OCI-LY7 (cell line): ENCODE measurements at regions not wholly inside any gene's neighbourhood (a gene's known extent, or its start where the extent isn't known, plus 50 kb on each side); places are given as distances from the start of the nearest gene placed in this dataset.

Experiments used
- BruUV-seq: library from RNA; stranded (reverse); fragments of 400-500 nt; replicated peaks from 2 replicates; lab custom pipeline; 2021; lab: Mats Ljungman, UMichigan
- CTCF ChIA-PET: fragments of 300-600 bp; sonication (Branson Sonifier 250); formaldehyde crosslinking; loops from one replicate; lab custom pipeline; 2022; ENCODE audit warnings: antibody characterized with exemption; ENCODE audit not compliant: unreplicated experiment; lab: Charles Lee
- POLR2A ChIA-PET: fragments of 300-600 bp; sonication (Branson Sonifier 250); formaldehyde crosslinking; loops from one replicate; lab custom pipeline; 2022; ENCODE audit warnings: antibody characterized with exemption; lab: Charles Lee
- DNase-seq: peaks from one replicate; pipeline ENCODE4 v3.0.0-alpha.2; 2015; ENCODE audit warnings: low spot score
- H2AFZ ChIP-seq: fragments of 200-600 bp; sonication (generic), shearing (Covaris generic); 2 replicates; pipeline ENCODE4 v1.6.1; 2014; ENCODE audit warnings: mild to moderate bottlenecking, antibody characterized with exemption, low read length, moderate library complexity
- H3K27ac ChIP-seq: fragments of 200-600 bp; sonication (generic); 2 replicates; pipeline ENCODE4 v1.5.1; 2014; ENCODE audit warnings: mixed run types, low read depth, mild to moderate bottlenecking, moderate library complexity, low read length, inconsistent platforms; ENCODE audit not compliant: poor library complexity, severe bottlenecking
- H3K36me3 ChIP-seq: fragments of 200-600 bp; sonication (generic); 2 replicates; pipeline ENCODE4 v1.6.1; 2014; ENCODE audit warnings: mild to moderate bottlenecking, antibody characterized with exemption, low read length, moderate library complexity, mixed read lengths; ENCODE audit not compliant: insufficient read depth
- H3K4me1 ChIP-seq: fragments of 200-600 bp; sonication (generic); 2 replicates; pipeline ENCODE4 v1.5.1; 2014; ENCODE audit warnings: mild to moderate bottlenecking, low read length; ENCODE audit not compliant: insufficient read depth, poor library complexity, severe bottlenecking
- H3K4me2 ChIP-seq: fragments of 200-600 bp; sonication (generic); 2 replicates; pipeline ENCODE4 v1.6.1; 2014; ENCODE audit warnings: mild to moderate bottlenecking, low read length
- H3K4me3 ChIP-seq: fragments of 200-600 bp; sonication (generic); 2 replicates; pipeline ENCODE4 v1.5.1; 2014; ENCODE audit warnings: mild to moderate bottlenecking, low read depth, low read length; ENCODE audit not compliant: poor library complexity, severe bottlenecking
- H3K79me2 ChIP-seq: fragments of 200-600 bp; sonication (generic); 2 replicates; pipeline ENCODE4 v1.6.1; 2016; ENCODE audit warnings: low read depth, mild to moderate bottlenecking, low read length, moderate library complexity, mixed read lengths; ENCODE audit not compliant: insufficient read depth
- H3K9me2 ChIP-seq: fragments of 200-600 bp; sonication (generic); 2 replicates; pipeline ENCODE4 v1.6.1; 2016; ENCODE audit warnings: mild to moderate bottlenecking, low read length, mixed read lengths; ENCODE audit not compliant: insufficient read depth
- H3K9me3 ChIP-seq: fragments of 200-600 bp; sonication (generic); 2 replicates; pipeline ENCODE4 v1.6.1; 2014; ENCODE audit warnings: mild to moderate bottlenecking, mixed run types, low read length, mixed read lengths
- H4K20me1 ChIP-seq: fragments of 200-600 bp; sonication (generic); 2 replicates; pipeline ENCODE4 v1.6.1; 2014; ENCODE audit warnings: mild to moderate bottlenecking, antibody characterized with exemption, low read length, moderate library complexity, mixed read lengths; ENCODE audit not compliant: insufficient read depth
- EZH2phosphoT487 ChIP-seq: fragments of 200-600 bp; sonication (generic); IDR thresholded peaks from 2 replicates; pipeline ENCODE4 v1.6.1; 2018; ENCODE audit warnings: low read depth, borderline replicate concordance, mild to moderate bottlenecking, mixed run types, antibody characterized with exemption, low read length, moderate library complexity, mixed read lengths
- intact Hi-C: fragments of 100-400 bp; cut with micrococcal nuclease; formaldehyde crosslinking; loops from one replicate; pipeline ENCODE4 v1.10.0; 2022; ENCODE audit not compliant: unreplicated experiment
- TF ChIP-seq, protein P1 (sequence below): fragments of 200-600 bp; sonication (generic); conservative IDR thresholded peaks from 2 replicates; pipeline ENCODE4 v1.5.1; 2014; ENCODE audit warnings: mild to moderate bottlenecking, antibody characterized with exemption, low read length, moderate library complexity, mixed read lengths

DNA sequence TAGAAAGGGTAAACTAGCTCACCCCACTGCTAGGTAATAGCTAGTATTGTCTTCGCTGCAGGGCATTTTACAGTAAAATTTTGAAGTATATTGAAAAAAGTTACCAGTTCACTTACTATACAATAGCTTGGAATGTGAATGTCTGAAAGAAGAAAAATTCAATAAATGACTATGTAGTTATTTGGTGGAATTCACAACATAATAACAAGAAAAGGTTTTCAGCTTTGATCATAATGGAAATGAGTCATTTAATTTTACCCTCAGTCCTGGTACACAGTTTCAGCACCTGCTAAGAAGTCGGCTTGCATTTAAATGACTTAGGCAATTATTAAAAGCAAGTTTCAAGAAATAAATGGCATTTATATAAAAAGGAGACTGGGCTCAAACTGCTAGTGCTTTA, 90.4 kb downstream of the NUP35 start:
- no peak for TF ChIP-seq EZH2phosphoT487
- Histone ChIP-seq H4K20me1 (no peaks in the 10 kb centered on the region), H3K4me1 (no peaks in the 10 kb centered on the region), H3K9me2 (no peaks in the 10 kb centered on the region), H3K4me2 (no peak overlapping the region), H3K9me3 (peaks cover under 1% of the 10 kb centered on the region; the same call in 1 of the 2 replicates), H3K4me3 (no peak overlapping the region), H2AFZ (no peak overlapping the region), H3K36me3 (peaks cover 9% of the 10 kb centered on the region), H3K27ac (no peak overlapping the region), H3K79me2 (no peaks in the 10 kb centered on the region)
- BruUV-seq = no TSS peak
- intact Hi-C loops = no loop called here
- CTCF ChIA-PET = no interaction called here
- POLR2A ChIA-PET = interaction anchor here (0.9 to 1.8 kb wide), 5 partner anchors 8 to 33 kb away, joined by 3 to 6 read pairs (median 4); no protein-coding TSS in a partner anchor
- DNase-seq = no peak

GRCh38 chr2:183215917-183216316, 91.7 kb downstream of the NUP35 start:
- no TSS peak for BruUV-seq
- no peaks in the 10 kb centered on the region for H4K20me1 ChIP-seq
- H3K4me1 ChIP-seq = no peaks in the 10 kb centered on the region
- H3K36me3 ChIP-seq = 0 out of 2 replicates have a peak, but pooled peaks cover 4% of the 10 kb centered on the region
- H3K79me2 ChIP-seq = no peaks in the 10 kb centered on the region
- no peaks in the 10 kb centered on the region for H3K9me3 ChIP-seq
- DNase-seq = no peak
- ChIA-PET CTCF (no interaction called here), POLR2A (interaction anchor here (0.7 to 1.8 kb wide), 4 partner anchors 9 to 35 kb away, joined by 3 to 6 read pairs (median 4); no protein-coding TSS in a partner anchor)
- TF ChIP-seq, protein P1, sequence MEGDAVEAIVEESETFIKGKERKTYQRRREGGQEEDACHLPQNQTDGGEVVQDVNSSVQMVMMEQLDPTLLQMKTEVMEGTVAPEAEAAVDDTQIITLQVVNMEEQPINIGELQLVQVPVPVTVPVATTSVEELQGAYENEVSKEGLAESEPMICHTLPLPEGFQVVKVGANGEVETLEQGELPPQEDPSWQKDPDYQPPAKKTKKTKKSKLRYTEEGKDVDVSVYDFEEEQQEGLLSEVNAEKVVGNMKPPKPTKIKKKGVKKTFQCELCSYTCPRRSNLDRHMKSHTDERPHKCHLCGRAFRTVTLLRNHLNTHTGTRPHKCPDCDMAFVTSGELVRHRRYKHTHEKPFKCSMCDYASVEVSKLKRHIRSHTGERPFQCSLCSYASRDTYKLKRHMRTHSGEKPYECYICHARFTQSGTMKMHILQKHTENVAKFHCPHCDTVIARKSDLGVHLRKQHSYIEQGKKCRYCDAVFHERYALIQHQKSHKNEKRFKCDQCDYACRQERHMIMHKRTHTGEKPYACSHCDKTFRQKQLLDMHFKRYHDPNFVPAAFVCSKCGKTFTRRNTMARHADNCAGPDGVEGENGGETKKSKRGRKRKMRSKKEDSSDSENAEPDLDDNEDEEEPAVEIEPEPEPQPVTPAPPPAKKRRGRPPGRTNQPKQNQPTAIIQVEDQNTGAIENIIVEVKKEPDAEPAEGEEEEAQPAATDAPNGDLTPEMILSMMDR = no peak
- no peak for TF ChIP-seq EZH2phosphoT487
- no peak overlapping the region for H3K4me2 ChIP-seq
- intact Hi-C loops = no loop called here
- no peak overlapping the region for H3K27ac ChIP-seq
- no peak overlapping the region for H2AFZ ChIP-seq
- H3K9me2 ChIP-seq = no peaks in the 10 kb centered on the region
- H3K4me3 ChIP-seq = no peak overlapping the region

GRCh38 chr2:183219888-183220287, 95.6 kb downstream of the NUP35 start:
- Histone ChIP-seq H3K4me1 (no peaks in the 10 kb centered on the region), H3K4me3 (no peak overlapping the region), H3K27ac (no peak overlapping the region), H3K36me3 (no peaks in the 10 kb centered on the region), H3K9me3 (no peaks in the 10 kb centered on the region), H2AFZ (no peak overlapping the region), H3K9me2 (no peaks in the 10 kb centered on the region), H3K4me2 (no peak overlapping the region), H3K79me2 (no peaks in the 10 kb centered on the region), H4K20me1 (no peaks in the 10 kb centered on the region)
- ChIA-PET CTCF (no interaction called here), POLR2A (no interaction called here)
- TF ChIP-seq EZH2phosphoT487 = no peak
- TF ChIP-seq, protein P1 = no peak
- intact Hi-C loops = no loop called here
- BruUV-seq = no TSS peak
- DNase-seq = no peak
